ENCODE measurements at regions not wholly inside any gene's neighbourhood (a gene's known extent, or its start where the extent isn't known, plus 50 kb on each side); places are given as distances from the start of the nearest gene placed in this dataset.
"Not testable (repeated sequence)": the region's sequence is repeated elsewhere in the genome, so short reads cannot be mapped to it uniquely, and the experiment has no call there.

GRCh38 chr14:42545636-42546035, 939.0 kb downstream of the LRFN5 start:
- DNase-seq: no peak

- DNase-seq: no peak
Measured at GRCh38 chr14:42541535-42542001, 934.9 kb downstream of the LRFN5 start.

GRCh38 chr14:42535397-42535796, 928.7 kb downstream of the LRFN5 start:
- DNase-seq: no peak

- DNase-seq: no peak
Measured at GRCh38 chr14:42533476-42533875, 926.8 kb downstream of the LRFN5 start.

- no peak for DNase-seq
Measured at GRCh38 chr14:42532194-42532593, 925.5 kb downstream of the LRFN5 start.

- DNase-seq: no peak
Measured at GRCh38 chr14:42527141-42527540, 920.5 kb downstream of the LRFN5 start.

- DNase-seq: no peak
Measured at GRCh38 chr14:42523666-42524065, 917.0 kb downstream of the LRFN5 start.

- no peak for DNase-seq
Measured at GRCh38 chr14:42517806-42518500, 911.3 kb downstream of the LRFN5 start.

GRCh38 chr14:42513837-42514236, 907.2 kb downstream of the LRFN5 start:
- no peak for DNase-seq

- DNase-seq: no peak
Measured at GRCh38 chr14:42510071-42510470, 903.4 kb downstream of the LRFN5 start.

GRCh38 chr14:42508209-42508946, 901.7 kb downstream of the LRFN5 start:
- DNase-seq: no peak

- DNase-seq: no peak
Measured at GRCh38 chr14:42504433-42504832, 897.8 kb downstream of the LRFN5 start.

- DNase-seq: no peak
Measured at GRCh38 chr14:42499137-42499536, 892.5 kb downstream of the LRFN5 start.

- no peak for DNase-seq
Measured at GRCh38 chr14:42490536-42490935, 883.9 kb downstream of the LRFN5 start.

- no peak for DNase-seq
Measured at GRCh38 chr14:42488965-42489364, 882.3 kb downstream of the LRFN5 start.

- DNase-seq: not testable (repeated sequence)
Measured at GRCh38 chr14:42482345-42482971, 875.8 kb downstream of the LRFN5 start.

GRCh38 chr14:42481714-42482113, 875.0 kb downstream of the LRFN5 start:
- not testable (repeated sequence) for DNase-seq

- no peak for DNase-seq
Measured at GRCh38 chr14:42480255-42480654, 873.6 kb downstream of the LRFN5 start.

- DNase-seq: no peak
Measured at GRCh38 chr14:42475289-42475688, 868.6 kb downstream of the LRFN5 start.

GRCh38 chr14:42470427-42470719, 863.7 kb downstream of the LRFN5 start:
- no peak for DNase-seq

- no peak for DNase-seq
Measured at GRCh38 chr14:42469637-42470426, 863.2 kb downstream of the LRFN5 start.

GRCh38 chr14:42460673-42461072, 854.0 kb downstream of the LRFN5 start:
- no peak for DNase-seq

GRCh38 chr14:42459171-42459685, 852.6 kb downstream of the LRFN5 start:
- no peak for DNase-seq
